ENCODE measurements at regions not wholly inside any gene's neighbourhood (a gene's known extent, or its start where the extent isn't known, plus 50 kb on each side); places are given as distances from the start of the nearest gene placed in this dataset.

DNA sequence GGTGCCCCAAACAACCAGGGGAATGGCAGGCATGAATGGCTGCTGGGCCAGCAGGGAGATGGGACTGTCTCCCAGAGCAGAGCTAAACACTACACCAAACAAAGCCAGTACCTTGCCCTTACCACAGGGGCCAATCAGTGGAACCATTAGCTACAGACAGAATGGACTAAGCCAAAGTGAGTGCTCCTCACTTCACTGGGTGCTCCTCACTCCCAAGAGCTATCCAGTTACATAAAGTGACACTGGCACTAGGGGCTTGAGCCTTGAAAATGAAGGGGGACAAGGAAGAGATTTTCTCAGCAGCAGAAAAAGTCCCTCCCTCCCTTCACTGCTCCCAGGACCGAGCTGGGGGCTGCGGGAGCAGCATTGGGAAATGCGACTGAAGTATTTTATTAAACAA, 110.9 kb upstream of the SHB start:
- TF ChIP-seq, protein P1, sequence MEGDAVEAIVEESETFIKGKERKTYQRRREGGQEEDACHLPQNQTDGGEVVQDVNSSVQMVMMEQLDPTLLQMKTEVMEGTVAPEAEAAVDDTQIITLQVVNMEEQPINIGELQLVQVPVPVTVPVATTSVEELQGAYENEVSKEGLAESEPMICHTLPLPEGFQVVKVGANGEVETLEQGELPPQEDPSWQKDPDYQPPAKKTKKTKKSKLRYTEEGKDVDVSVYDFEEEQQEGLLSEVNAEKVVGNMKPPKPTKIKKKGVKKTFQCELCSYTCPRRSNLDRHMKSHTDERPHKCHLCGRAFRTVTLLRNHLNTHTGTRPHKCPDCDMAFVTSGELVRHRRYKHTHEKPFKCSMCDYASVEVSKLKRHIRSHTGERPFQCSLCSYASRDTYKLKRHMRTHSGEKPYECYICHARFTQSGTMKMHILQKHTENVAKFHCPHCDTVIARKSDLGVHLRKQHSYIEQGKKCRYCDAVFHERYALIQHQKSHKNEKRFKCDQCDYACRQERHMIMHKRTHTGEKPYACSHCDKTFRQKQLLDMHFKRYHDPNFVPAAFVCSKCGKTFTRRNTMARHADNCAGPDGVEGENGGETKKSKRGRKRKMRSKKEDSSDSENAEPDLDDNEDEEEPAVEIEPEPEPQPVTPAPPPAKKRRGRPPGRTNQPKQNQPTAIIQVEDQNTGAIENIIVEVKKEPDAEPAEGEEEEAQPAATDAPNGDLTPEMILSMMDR (IDR thresholded peaks at IDR 0.05) = no peak
- TF ChIP-seq POLR2A (IDR thresholded peaks at IDR 0.05) = no peak

All from breast epithelium (tissue), 3 donors.